Right cardiac atrium (tissue), 5 donors: ENCODE measurements at regions not wholly inside any gene's neighbourhood (a gene's known extent, or its start where the extent isn't known, plus 50 kb on each side); places are given as distances from the start of the nearest gene placed in this dataset.

ENCODE experiments used
- ATAC-seq, 2 donors: fragments of 200-7000 bp; cut with Tn5 transposase; one replicate each; pipeline versions ENCODE4 v1.8.0 to v1.9.1; 2020; ENCODE audit warnings: moderate library complexity in 2 of 2, mild to moderate bottlenecking in 1 of 2
- DNase-seq, 3 donors: peaks; one replicate each; pipeline ENCODE4 v3.0.0-alpha.2; 2020
- H3K27ac ChIP-seq: one replicate; pipeline ENCODE4 v1.5.1; 2013; ENCODE audit warnings: mild to moderate bottlenecking, low read length, control low read depth, moderate library complexity
- H3K27me3 ChIP-seq: one replicate; pipeline ENCODE4 v1.6.1; 2013; ENCODE audit not compliant: control insufficient read depth, insufficient read depth
- H3K4me1 ChIP-seq: one replicate; pipeline ENCODE4 v1.6.1; 2013; ENCODE audit warnings: low read length; ENCODE audit not compliant: control insufficient read depth, insufficient read depth
- H3K4me3 ChIP-seq: one replicate; pipeline ENCODE4 v1.5.1; 2013; ENCODE audit warnings: low read length, control low read depth
- H3K9me3 ChIP-seq: one replicate; pipeline ENCODE4 v1.6.1; 2013; ENCODE audit warnings: low read length; ENCODE audit not compliant: control insufficient read depth
- WGBS: extraction: QIAGEN DNeasy Blood & Tissue Kit; methylation state at CpG from one replicate; pipeline ENCODE4 v1.1.7; 2013; 5-methylcytosine and 5-hydroxymethylcytosine counted together
- intact Hi-C, 4 donors: fragments of 100-400 bp; cut with DNase I; formaldehyde crosslinking; loops; one replicate each; pipeline versions ENCODE4 v1.11.0 to v1.14.0; 2022 to 2023
- donor health status: healthy with polysubstance abuse.
- donor health status: DM: no; HTN: yes; CAD: no.
- donor health status: DM: no; HTN: no; CAD: no.
- donor health status: DM: no; HTN: yes; CAD: no; lungs with severe emphysema.
- donor health status: DM: yes; HTN: yes; CAD: no.

DNA sequence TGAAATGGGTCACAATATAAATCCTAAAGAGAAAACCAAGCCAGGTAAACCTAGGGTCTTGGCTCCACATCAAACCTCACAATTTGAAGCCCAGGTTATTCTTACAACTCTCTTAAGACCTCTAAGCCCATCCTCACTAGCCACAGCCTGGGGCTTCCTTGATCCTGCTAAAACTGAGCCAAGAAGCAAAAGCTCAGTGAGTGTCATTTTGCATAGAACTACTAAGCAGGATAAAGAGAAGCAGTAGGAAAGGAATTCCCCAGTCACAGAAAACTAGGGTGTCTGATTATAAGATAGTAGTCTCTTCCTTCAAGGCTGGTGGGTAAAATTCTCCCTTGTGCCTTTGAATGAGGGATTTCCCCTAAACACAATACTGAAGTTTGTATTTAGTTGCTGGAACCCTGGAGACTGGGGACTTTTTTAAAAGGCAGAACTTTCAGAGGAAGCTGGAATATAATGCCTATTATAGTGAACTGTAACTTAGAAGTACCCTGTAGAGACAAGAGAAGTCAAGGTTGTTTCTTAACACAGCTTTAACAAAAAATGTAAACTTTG lies 196.6 kb upstream of the KIAA1217 start:
- H3K27me3 ChIP-seq, result no peaks in the 10 kb centered on the region
- H3K27ac ChIP-seq, result no peak overlapping the region
- H3K4me1 ChIP-seq, result no peaks in the 10 kb centered on the region
- intact Hi-C loops, result no loop called here
- no peaks in the 10 kb centered on the region for H3K9me3 ChIP-seq
- ATAC-seq (no peak), DNase-seq (no peak)
- H3K4me3 ChIP-seq, result no peak overlapping the region

GRCh38 chr10:24027107-24027506 lies 181.8 kb upstream of the KIAA1217 start:
- 100% methylated on average over 1 of the region's 1 CpG for whole genome bisulfite sequencing
- DNase-seq, result no peak

DNA sequence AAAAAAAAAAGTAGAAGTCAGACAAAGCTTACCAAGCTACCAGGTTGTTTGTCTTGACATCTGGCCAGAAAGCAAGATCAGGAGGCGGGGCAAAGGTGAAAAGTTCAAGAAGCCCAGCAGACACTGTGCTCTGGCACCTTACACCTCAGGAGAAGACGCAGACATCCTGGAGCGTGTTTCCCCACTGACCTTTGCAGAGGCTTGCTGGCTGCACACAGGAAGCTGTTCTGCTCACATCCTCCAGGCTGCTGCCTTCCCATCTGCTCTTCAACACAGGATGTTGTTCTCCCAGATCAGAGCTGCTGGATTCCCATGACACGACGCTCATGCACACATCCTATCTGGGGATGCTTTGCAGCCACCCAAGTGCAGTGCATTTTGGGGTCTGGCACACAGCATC lies 174.4 kb upstream of the KIAA1217 start:
- Histone ChIP-seq H3K27ac (no peak overlapping the region), H3K27me3 (no peaks in the 10 kb centered on the region), H3K9me3 (no peaks in the 10 kb centered on the region), H3K4me3 (no peak overlapping the region), H3K4me1 (peaks cover 5% of the 10 kb centered on the region)
- DNase-seq (peak in 1 of 3 donors; percentile 10), ATAC-seq (peak; percentile 36 to 73)
- intact Hi-C loops, result no loop called here
- 41% methylated on average over 5 of the region's 5 CpGs for WGBS

More at GRCh38 chr10:24027107-24027506, 181.8 kb upstream of the KIAA1217 start:
- Histone ChIP-seq H3K27ac (no peak overlapping the region), H3K4me3 (no peak overlapping the region), H3K27me3 (no peaks in the 10 kb centered on the region), H3K4me1 (no peaks in the 10 kb centered on the region), H3K9me3 (no peaks in the 10 kb centered on the region)
- no peak for ATAC-seq
- intact Hi-C loops, result no loop called here

- intact Hi-C loops, result no loop called here
- Histone ChIP-seq H3K27me3 (no peaks in the 10 kb centered on the region), H3K27ac (no peak overlapping the region), H3K4me3 (no peak overlapping the region), H3K9me3 (no peaks in the 10 kb centered on the region), H3K4me1 (peaks cover 5% of the 10 kb centered on the region)
- no peak for DNase-seq
- no peak for ATAC-seq
- WGBS, result 91% methylated on average over 4 of the region's 4 CpGs
Measured at GRCh38 chr10:24035761-24036160, 173.2 kb upstream of the KIAA1217 start.

DNA sequence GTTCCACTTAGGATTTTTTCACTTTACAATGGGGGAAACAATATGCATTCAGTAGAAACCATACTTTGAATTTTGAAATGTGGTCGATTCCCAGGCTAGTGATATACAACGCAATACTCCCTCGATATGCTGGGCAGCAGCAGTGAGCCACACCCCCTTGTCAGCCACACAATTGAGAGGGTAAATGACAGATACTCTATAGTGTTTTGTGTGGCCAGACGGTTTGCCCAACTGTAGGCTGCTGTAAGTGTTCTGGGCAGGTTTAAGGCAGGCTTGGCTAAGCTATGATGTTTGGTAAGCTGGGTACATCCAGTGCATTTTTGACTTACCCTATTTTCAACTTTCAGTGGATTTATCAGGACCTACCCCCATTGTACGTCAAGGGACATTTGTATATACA lies 169.6 kb upstream of the KIAA1217 start:
- intact Hi-C loops, result no loop called here
- ATAC-seq, result no peak

GRCh38 chr10:24039897-24040296 lies 169.0 kb upstream of the KIAA1217 start:
- 90% methylated on average over 3 of the region's 3 CpGs for WGBS
- H3K27ac ChIP-seq, result no peak overlapping the region
- H3K4me3 ChIP-seq, result no peak overlapping the region
- ATAC-seq, result no peak
- no peaks in the 10 kb centered on the region for H3K27me3 ChIP-seq
- no peaks in the 10 kb centered on the region for H3K9me3 ChIP-seq
- intact Hi-C loops, result no loop called here
- DNase-seq, result no peak
- no peaks in the 10 kb centered on the region for H3K4me1 ChIP-seq

More for the DNA sequence above, 169.6 kb upstream of the KIAA1217 start:
- Histone ChIP-seq H3K9me3 (no peaks in the 10 kb centered on the region), H3K27me3 (no peaks in the 10 kb centered on the region), H3K4me1 (peaks cover 5% of the 10 kb centered on the region), H3K27ac (no peak overlapping the region), H3K4me3 (no peak overlapping the region)
- DNase-seq, result no peak
- WGBS, result 81% methylated on average over 5 of the region's 5 CpGs

GRCh38 chr10:24041034-24041433 lies 167.9 kb upstream of the KIAA1217 start:
- ATAC-seq (no peak), DNase-seq (no peak)
- Histone ChIP-seq H3K4me3 (no peak overlapping the region), H3K27me3 (no peaks in the 10 kb centered on the region), H3K9me3 (no peaks in the 10 kb centered on the region), H3K4me1 (no peaks in the 10 kb centered on the region), H3K27ac (no peak overlapping the region)
- 62% methylated on average over 3 of the region's 3 CpGs for WGBS
- intact Hi-C loops, result no loop called here

DNA sequence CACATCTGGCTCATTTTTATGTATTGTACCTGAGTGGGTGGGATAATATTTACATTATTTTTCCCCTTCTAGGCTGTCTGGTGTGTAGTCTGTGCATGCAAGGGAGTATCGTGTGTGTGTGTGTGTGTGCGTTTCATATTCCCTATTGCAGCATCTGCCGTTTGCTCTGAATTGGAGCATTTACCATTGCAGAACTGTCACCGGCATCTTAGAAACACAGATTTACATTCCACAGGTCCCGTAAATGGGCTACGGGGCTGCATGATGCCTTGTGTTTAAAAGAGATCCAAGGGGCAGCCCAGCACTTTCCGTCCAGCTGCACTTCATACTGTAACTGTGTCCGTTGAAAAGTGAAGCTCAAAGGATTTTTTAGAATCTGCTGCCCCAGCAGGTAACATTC lies 167.1 kb upstream of the KIAA1217 start:
- ATAC-seq (no peak), DNase-seq (no peak)
- Histone ChIP-seq H3K9me3 (no peaks in the 10 kb centered on the region), H3K27me3 (no peaks in the 10 kb centered on the region), H3K4me1 (no peaks in the 10 kb centered on the region), H3K27ac (no peak overlapping the region), H3K4me3 (no peak overlapping the region)
- intact Hi-C loops, result no loop called here
- WGBS, result 85% methylated on average over 8 of the region's 8 CpGs

DNA sequence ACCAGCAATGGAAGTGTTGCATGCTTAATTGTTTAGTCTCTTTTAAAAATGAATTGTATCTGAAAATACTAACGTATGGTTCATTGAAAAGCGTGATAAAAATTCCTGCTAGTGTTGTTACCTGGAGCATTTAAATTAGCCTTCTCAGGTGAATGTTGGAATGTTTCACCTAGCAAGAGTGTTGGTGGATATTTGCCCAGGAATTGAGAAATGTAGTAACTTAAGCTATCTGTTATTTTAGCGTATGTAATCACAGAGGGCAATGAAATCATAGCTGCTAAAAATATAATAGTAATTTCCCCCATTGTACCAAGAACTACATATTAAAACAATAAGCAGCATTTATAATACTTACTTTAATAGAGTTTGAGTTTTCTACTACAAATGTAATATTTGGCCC lies 166.1 kb upstream of the KIAA1217 start:
- intact Hi-C loops, result no loop called here
- Histone ChIP-seq H3K9me3 (no peaks in the 10 kb centered on the region), H3K4me3 (no peak overlapping the region), H3K27ac (no peak overlapping the region), H3K27me3 (no peaks in the 10 kb centered on the region), H3K4me1 (no peaks in the 10 kb centered on the region)
- 81% methylated on average over 3 of the region's 3 CpGs for WGBS
- ATAC-seq (no peak), DNase-seq (no peak)

DNA sequence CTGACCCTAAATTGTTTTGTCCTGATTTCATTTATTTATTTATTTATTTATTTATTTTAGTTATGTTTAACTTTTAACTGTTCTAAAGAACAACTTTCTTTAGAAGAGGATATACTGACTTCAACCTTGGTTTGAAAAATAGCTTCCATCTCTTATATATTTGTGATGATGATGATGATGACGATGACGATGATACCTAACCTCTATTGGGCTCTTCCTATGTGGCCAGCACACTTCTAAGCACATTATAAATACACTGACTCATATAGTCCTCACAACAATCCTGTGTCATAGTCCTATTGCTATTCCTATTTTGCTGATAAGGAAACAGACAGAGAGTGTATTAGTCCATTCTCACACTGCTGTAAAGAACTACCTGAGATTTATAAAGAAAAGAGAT lies 162.9 kb upstream of the KIAA1217 start:
- WGBS, result 91% methylated on average over 2 of the region's 2 CpGs
- intact Hi-C loops, result no loop called here
- no peaks in the 10 kb centered on the region for H3K4me1 ChIP-seq
- no peak overlapping the region for H3K4me3 ChIP-seq
- H3K27ac ChIP-seq, result no peak overlapping the region
- no peak for DNase-seq
- no peaks in the 10 kb centered on the region for H3K27me3 ChIP-seq
- ATAC-seq, result no peak
- H3K9me3 ChIP-seq, result no peaks in the 10 kb centered on the region

GRCh38 chr10:24047176-24047575 lies 161.8 kb upstream of the KIAA1217 start:
- intact Hi-C loops, result no loop called here
- Histone ChIP-seq H3K4me3 (no peak overlapping the region), H3K4me1 (no peaks in the 10 kb centered on the region), H3K27ac (no peak overlapping the region), H3K9me3 (no peaks in the 10 kb centered on the region), H3K27me3 (no peaks in the 10 kb centered on the region)
- 94% methylated on average over 1 of the region's 1 CpG for WGBS
- ATAC-seq (no peak), DNase-seq (no peak)

GRCh38 chr10:24054421-24054820 lies 154.5 kb upstream of the KIAA1217 start:
- 91% methylated on average over 2 of the region's 2 CpGs for WGBS
- Histone ChIP-seq H3K27me3 (no peaks in the 10 kb centered on the region), H3K4me1 (no peaks in the 10 kb centered on the region), H3K9me3 (no peaks in the 10 kb centered on the region), H3K27ac (no peak overlapping the region), H3K4me3 (no peak overlapping the region)
- intact Hi-C loops, result no loop called here
- no peak for DNase-seq
- no peak for ATAC-seq
